ENCODE measurements at regions not wholly inside any gene's neighbourhood (a gene's known extent, or its start where the extent isn't known, plus 50 kb on each side); places are given as distances from the start of the nearest gene placed in this dataset.

GRCh38 chr16:5412731-5413130 lies 315.1 kb upstream of the EEF2KMT start:
- DNase-seq (ENCODE audit: insufficient read length): no peak
- no peak for FAIRE-seq
- TF ChIP-seq POLR2A (IDR thresholded peaks at IDR 0.05; ENCODE audit: low read depth, low read length): no peak
- no peak for TF ChIP-seq TAF1 (IDR thresholded peaks at IDR 0.05; ENCODE audit: borderline replicate concordance, low read depth, low read length)
- TF ChIP-seq POLR2AphosphoS5 (IDR thresholded peaks at IDR 0.05; ENCODE audit: low read depth, low read length): no peak

DNA sequence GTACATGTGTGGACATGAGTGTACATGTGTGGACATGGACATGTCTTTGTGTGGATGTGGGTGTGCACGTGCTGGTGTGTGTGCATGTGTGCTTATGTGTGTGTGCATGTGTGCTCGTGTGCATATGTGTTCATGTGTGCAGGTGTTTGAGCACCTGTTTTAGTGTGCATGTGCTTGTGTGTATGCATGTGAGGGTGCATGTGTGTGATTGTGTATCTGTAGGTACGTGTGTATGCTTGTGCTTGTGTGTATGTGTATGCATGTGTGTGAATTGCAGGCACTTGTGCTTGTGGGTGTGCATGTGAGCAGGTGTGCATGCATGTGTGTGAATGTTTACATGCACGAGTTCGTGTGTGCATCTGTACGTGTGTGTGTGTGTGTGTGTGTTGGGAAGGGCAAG lies 300.6 kb upstream of the EEF2KMT start:
- FAIRE-seq: no peak
- TF ChIP-seq POLR2A (IDR thresholded peaks at IDR 0.05; ENCODE audit: low read depth, low read length) (no peak), POLR2AphosphoS5 (IDR thresholded peaks at IDR 0.05; ENCODE audit: low read depth, low read length) (no peak), TAF1 (IDR thresholded peaks at IDR 0.05; ENCODE audit: borderline replicate concordance, low read depth, low read length) (no peak)
- DNase-seq (ENCODE audit: insufficient read length): no peak

DNA sequence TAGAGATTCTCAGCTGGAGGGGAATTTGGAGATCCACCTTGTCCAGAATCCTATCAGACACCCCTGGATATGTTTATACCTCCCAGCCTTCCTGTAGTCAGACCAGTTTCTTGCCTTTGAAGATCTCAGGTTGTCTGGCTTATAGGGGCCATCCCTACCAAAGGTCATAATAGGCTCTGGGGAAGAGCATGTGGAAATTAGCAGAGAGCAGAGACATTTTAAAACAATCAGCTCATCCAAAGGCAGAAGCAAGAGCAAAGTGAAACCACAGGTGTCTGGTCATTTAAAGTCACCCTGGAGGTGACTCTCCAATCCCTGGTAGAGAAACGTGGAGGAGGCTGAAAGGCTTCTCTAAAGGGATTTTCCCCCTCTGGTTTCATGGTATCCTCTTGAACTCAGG lies 299.3 kb upstream of the EEF2KMT start:
- no peak for DNase-seq (ENCODE audit: insufficient read length)
- no peak for FAIRE-seq
- TF ChIP-seq TAF1 (IDR thresholded peaks at IDR 0.05; ENCODE audit: borderline replicate concordance, low read depth, low read length): no peak
- TF ChIP-seq POLR2A (IDR thresholded peaks at IDR 0.05; ENCODE audit: low read depth, low read length): no peak
- no peak for TF ChIP-seq POLR2AphosphoS5 (IDR thresholded peaks at IDR 0.05; ENCODE audit: low read depth, low read length)

DNA sequence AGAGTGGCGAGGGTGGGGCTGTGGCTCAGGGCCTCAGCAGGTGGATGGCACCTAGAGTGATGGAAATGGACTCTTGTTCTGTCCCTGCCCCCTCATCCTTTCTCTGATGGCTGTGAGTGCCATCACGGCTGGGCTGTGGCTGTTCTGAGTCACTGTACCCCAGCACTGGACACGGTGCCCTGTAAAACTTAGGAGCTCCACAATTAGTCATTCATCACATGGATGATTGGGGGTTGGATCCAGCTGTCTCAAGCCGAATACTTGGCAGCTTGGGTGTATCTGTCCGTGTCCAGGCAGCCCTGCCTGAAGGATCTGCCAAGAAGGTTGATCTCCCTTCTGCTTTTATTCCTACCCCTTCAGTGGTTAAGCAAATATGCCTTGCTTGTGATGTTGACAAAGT lies 295.5 kb upstream of the EEF2KMT start:
- DNase-seq (ENCODE audit: insufficient read length): no peak
- FAIRE-seq: no peak
- TF ChIP-seq POLR2A (IDR thresholded peaks at IDR 0.05; ENCODE audit: low read depth, low read length) (no peak), POLR2AphosphoS5 (IDR thresholded peaks at IDR 0.05; ENCODE audit: low read depth, low read length) (no peak), TAF1 (IDR thresholded peaks at IDR 0.05; ENCODE audit: borderline replicate concordance, low read depth, low read length) (no peak)

DNA sequence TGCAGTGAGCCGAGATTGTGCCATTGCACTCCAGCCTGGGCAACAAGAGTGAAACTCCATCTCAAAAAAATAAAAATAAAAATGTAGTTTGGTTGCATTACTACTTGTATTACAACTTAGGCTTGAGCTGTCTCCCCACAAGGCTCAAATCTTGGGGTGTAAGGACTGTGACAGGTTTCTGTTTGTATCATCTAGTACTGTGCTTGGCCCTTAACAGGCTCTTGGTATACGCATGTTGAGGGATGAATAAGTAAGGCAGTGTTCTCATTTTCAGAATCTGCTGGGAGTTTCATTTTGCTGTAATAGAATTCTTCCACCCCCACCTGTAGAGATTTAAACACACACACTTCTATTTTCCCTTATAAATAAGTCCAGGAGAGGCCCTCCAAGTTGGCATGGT lies 289.4 kb upstream of the EEF2KMT start:
- TF ChIP-seq TAF1 (IDR thresholded peaks at IDR 0.05; ENCODE audit: borderline replicate concordance, low read depth, low read length) (no peak), POLR2A (IDR thresholded peaks at IDR 0.05; ENCODE audit: low read depth, low read length) (no peak), POLR2AphosphoS5 (IDR thresholded peaks at IDR 0.05; ENCODE audit: low read depth, low read length) (no peak)
- no peak for DNase-seq (ENCODE audit: insufficient read length)
- no peak for FAIRE-seq

GRCh38 chr16:5385811-5386210 lies 288.2 kb upstream of the EEF2KMT start:
- no peak for TF ChIP-seq POLR2AphosphoS5 (IDR thresholded peaks at IDR 0.05; ENCODE audit: low read depth, low read length)
- no peak for TF ChIP-seq TAF1 (IDR thresholded peaks at IDR 0.05; ENCODE audit: borderline replicate concordance, low read depth, low read length)
- TF ChIP-seq POLR2A (IDR thresholded peaks at IDR 0.05; ENCODE audit: low read depth, low read length): no peak
- DNase-seq (ENCODE audit: insufficient read length) (no peak), FAIRE-seq (no peak)

DNA sequence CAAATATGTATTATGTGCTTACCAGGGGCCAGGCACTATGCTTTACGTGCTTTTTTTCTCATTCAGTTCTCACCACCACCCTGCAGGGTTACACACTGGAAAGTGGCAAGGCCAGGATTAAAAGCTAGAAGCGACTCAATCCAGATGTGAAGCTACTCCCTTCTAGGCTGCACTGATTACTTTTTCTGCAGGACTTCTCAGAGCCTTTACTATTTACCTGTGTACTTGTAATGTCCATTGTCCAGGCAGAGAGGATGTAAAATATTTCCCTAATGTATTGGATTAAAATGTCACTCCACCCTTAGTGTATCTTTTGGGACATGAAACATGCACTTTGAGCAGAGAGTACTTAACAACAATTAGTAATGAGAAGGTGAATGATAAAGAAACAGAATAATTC lies 287.5 kb upstream of the EEF2KMT start:
- TF ChIP-seq POLR2A (IDR thresholded peaks at IDR 0.05; ENCODE audit: low read depth, low read length) (no peak), POLR2AphosphoS5 (IDR thresholded peaks at IDR 0.05; ENCODE audit: low read depth, low read length) (no peak), TAF1 (IDR thresholded peaks at IDR 0.05; ENCODE audit: borderline replicate concordance, low read depth, low read length) (no peak)
- FAIRE-seq: no peak
- DNase-seq (ENCODE audit: insufficient read length): no peak

GRCh38 chr16:5383737-5384136 lies 286.1 kb upstream of the EEF2KMT start:
- DNase-seq (ENCODE audit: insufficient read length) (no peak), FAIRE-seq (no peak)
- no peak for TF ChIP-seq TAF1 (IDR thresholded peaks at IDR 0.05; ENCODE audit: borderline replicate concordance, low read depth, low read length)
- no peak for TF ChIP-seq POLR2AphosphoS5 (IDR thresholded peaks at IDR 0.05; ENCODE audit: low read depth, low read length)
- TF ChIP-seq POLR2A (IDR thresholded peaks at IDR 0.05; ENCODE audit: low read depth, low read length): no peak

- TF ChIP-seq TAF1 (IDR thresholded peaks at IDR 0.05; ENCODE audit: borderline replicate concordance, low read depth, low read length) (no peak), POLR2AphosphoS5 (IDR thresholded peaks at IDR 0.05; ENCODE audit: low read depth, low read length) (no peak), POLR2A (IDR thresholded peaks at IDR 0.05; ENCODE audit: low read depth, low read length) (no peak)
- FAIRE-seq (no peak), DNase-seq (ENCODE audit: insufficient read length) (no peak)
These were observed 284.9 kb upstream of the EEF2KMT start for GRCh38 chr16:5382484-5382883.

- TF ChIP-seq TAF1 (IDR thresholded peaks at IDR 0.05; ENCODE audit: borderline replicate concordance, low read depth, low read length): no peak
- no peak for TF ChIP-seq POLR2AphosphoS5 (IDR thresholded peaks at IDR 0.05; ENCODE audit: low read depth, low read length)
- no peak for TF ChIP-seq POLR2A (IDR thresholded peaks at IDR 0.05; ENCODE audit: low read depth, low read length)
- DNase-seq (ENCODE audit: insufficient read length) (no peak), FAIRE-seq (no peak)
These were observed 283.9 kb upstream of the EEF2KMT start for GRCh38 chr16:5381481-5381880.

- DNase-seq (ENCODE audit: insufficient read length): no peak
- FAIRE-seq: no peak
- TF ChIP-seq POLR2A (IDR thresholded peaks at IDR 0.05; ENCODE audit: low read depth, low read length): no peak
- no peak for TF ChIP-seq POLR2AphosphoS5 (IDR thresholded peaks at IDR 0.05; ENCODE audit: low read depth, low read length)
- TF ChIP-seq TAF1 (IDR thresholded peaks at IDR 0.05; ENCODE audit: borderline replicate concordance, low read depth, low read length): no peak
These were observed 282.4 kb upstream of the EEF2KMT start for GRCh38 chr16:5379954-5380353.

GRCh38 chr16:5378531-5378930 lies 280.9 kb upstream of the EEF2KMT start:
- DNase-seq (ENCODE audit: insufficient read length) (no peak), FAIRE-seq (no peak)
- TF ChIP-seq POLR2AphosphoS5 (IDR thresholded peaks at IDR 0.05; ENCODE audit: low read depth, low read length): no peak
- no peak for TF ChIP-seq TAF1 (IDR thresholded peaks at IDR 0.05; ENCODE audit: borderline replicate concordance, low read depth, low read length)
- TF ChIP-seq POLR2A (IDR thresholded peaks at IDR 0.05; ENCODE audit: low read depth, low read length): no peak

Data from GM12892 (cell line).